IMR-90 (cell line): ENCODE measurements at regions not wholly inside any gene's neighbourhood (a gene's known extent, or its start where the extent isn't known, plus 50 kb on each side); places are given as distances from the start of the nearest gene placed in this dataset.

Source experiments
- ATAC-seq: fragments of 200-7000 bp; cut with Tn5 transposase; 2 replicates; pipeline ENCODE4 v1.9.1; 2020; ENCODE audit warnings: low read depth, mild to moderate bottlenecking, moderate library complexity
- BruUV-seq: library from RNA; stranded (reverse); fragments of 400-500 nt; replicated peaks from 2 replicates; lab custom pipeline; 2021; lab: Mats Ljungman, UMichigan
- CTCF ChIA-PET: fragments of 300-600 bp; formaldehyde crosslinking; extraction: SDS; loops from one replicate; lab custom pipeline; 2021; ENCODE audit warnings: antibody characterized with exemption; lab: Yijun Ruan, JAX
- POLR2A ChIA-PET: fragments of 300-600 bp; sonication (Branson Sonifier 250); formaldehyde crosslinking; loops from one replicate; lab custom pipeline; 2022; ENCODE audit warnings: antibody characterized with exemption; ENCODE audit not compliant: unreplicated experiment; lab: Charles Lee
- DNase-seq: peaks from one replicate; pipeline ENCODE4 v3.0.0; 2013
- H2AFZ ChIP-seq: replicated peaks from 2 replicates; pipeline ENCODE3; 2013; ENCODE audit warnings: low read length, mild to moderate bottlenecking; ENCODE audit not compliant: poor library complexity
- H2AK5ac ChIP-seq: 2 replicates; pipeline ENCODE4 v1.6.1; 2013; ENCODE audit warnings: low read depth, low read length, inconsistent platforms
- H2AK9ac ChIP-seq: replicated peaks from 2 replicates; pipeline ENCODE3; 2013; ENCODE audit warnings: mild to moderate bottlenecking, low read depth, low read length, moderate library complexity; ENCODE audit not compliant: poor library complexity
- H2BK120ac ChIP-seq: 2 replicates; pipeline ENCODE4 v1.6.1; 2013; ENCODE audit warnings: low read depth, low read length, inconsistent platforms
- H2BK15ac ChIP-seq: 3 replicates; pipeline ENCODE4 v1.6.1; 2013; ENCODE audit warnings: low read depth, low read length, inconsistent platforms
- H2BK20ac ChIP-seq: 2 replicates; pipeline ENCODE4 v1.6.1; 2013; ENCODE audit warnings: low read depth, mild to moderate bottlenecking, inconsistent platforms, low read length, moderate library complexity
- H2BK5ac ChIP-seq: 2 replicates; pipeline ENCODE4 v1.6.1; 2013; ENCODE audit warnings: mild to moderate bottlenecking, low read depth, low read length, inconsistent platforms; ENCODE audit not compliant: poor library complexity, severe bottlenecking
- H3K14ac ChIP-seq: replicated peaks from 2 replicates; pipeline ENCODE4 v1.6.1; 2013; ENCODE audit warnings: low read depth, low read length, inconsistent platforms
- H3K18ac ChIP-seq: 2 replicates; pipeline ENCODE4 v1.6.1; 2013; ENCODE audit warnings: low read depth, low read length, control low read depth
- H3K23ac ChIP-seq: 2 replicates; pipeline ENCODE4 v1.6.1; 2013; ENCODE audit warnings: low read depth, low read length, inconsistent platforms
- H3K27ac ChIP-seq: 2 replicates; pipeline ENCODE4 v1.5.1; 2013; ENCODE audit warnings: mild to moderate bottlenecking, control low read depth, low read length; ENCODE audit not compliant: insufficient read depth
- H3K27me3 ChIP-seq: 2 replicates; pipeline ENCODE4 v1.6.1; 2013; ENCODE audit warnings: low read length; ENCODE audit not compliant: control insufficient read depth, insufficient read depth
- H3K36me3 ChIP-seq: 2 replicates; pipeline ENCODE4 v1.6.1; 2013; ENCODE audit warnings: low read length, mixed read lengths; ENCODE audit not compliant: control insufficient read depth, insufficient read depth
- H3K4ac ChIP-seq: 2 replicates; pipeline ENCODE4 v1.6.1; 2013; ENCODE audit warnings: low read depth, low read length, inconsistent platforms
- H3K4me1 ChIP-seq: 2 replicates; pipeline ENCODE4 v1.6.1; 2013; ENCODE audit warnings: low read length, mixed read lengths; ENCODE audit not compliant: control insufficient read depth, insufficient read depth
- H3K4me2 ChIP-seq: 2 replicates; pipeline ENCODE4 v1.6.1; 2013; ENCODE audit warnings: low read depth, mild to moderate bottlenecking, control low read depth, low read length, moderate library complexity
- H3K4me3 ChIP-seq: 2 replicates; pipeline ENCODE4 v1.5.1; 2013; ENCODE audit warnings: low read depth, mild to moderate bottlenecking, control low read depth, low read length, moderate library complexity; ENCODE audit not compliant: insufficient read depth
- H3K56ac ChIP-seq: 2 replicates; pipeline ENCODE4 v1.6.1; 2013; ENCODE audit warnings: low read length, inconsistent platforms; ENCODE audit not compliant: insufficient read depth; ENCODE audit errors: extremely low read depth
- H3K79me1 ChIP-seq, 2 experiments: 2 replicates each; pipeline ENCODE4 v1.6.1; 2013; ENCODE audit warnings: low read length in 2 of 2, inconsistent platforms in 1 of 2, low read depth in 1 of 2
- H3K9ac ChIP-seq: 2 replicates; pipeline ENCODE4 v1.6.1; 2013; ENCODE audit warnings: low read depth, low read length, control low read depth
- H3K9me1 ChIP-seq: 2 replicates; pipeline ENCODE4 v1.6.1; 2013; ENCODE audit warnings: low read length, inconsistent platforms; ENCODE audit not compliant: insufficient read depth
- H3K9me3 ChIP-seq: 2 replicates; pipeline ENCODE4 v1.6.1; 2013; ENCODE audit warnings: low read length; ENCODE audit not compliant: control insufficient read depth, insufficient read depth
- H4K20me1 ChIP-seq: 2 replicates; pipeline ENCODE4 v1.6.1; 2013; ENCODE audit warnings: low read length, inconsistent platforms; ENCODE audit not compliant: insufficient read depth
- H4K5ac ChIP-seq: 2 replicates; pipeline ENCODE4 v1.6.1; 2013; ENCODE audit warnings: mild to moderate bottlenecking, low read depth, low read length, control low read depth
- H4K8ac ChIP-seq, 2 experiments: 2 replicates each; pipeline ENCODE4 v1.6.1; 2013; ENCODE audit warnings: low read depth in 2 of 2, low read length in 2 of 2, control low read depth in 1 of 2, inconsistent platforms in 1 of 2
- H4K91ac ChIP-seq: 2 replicates; pipeline ENCODE4 v1.6.1; 2013; ENCODE audit warnings: low read depth, low read length, inconsistent platforms; ENCODE audit not compliant: insufficient read depth
- BHLHE40 ChIP-seq: fragments of 150-350 bp; IDR thresholded peaks from 2 replicates; pipeline ENCODE4 v1.6.1; 2016; ENCODE audit warnings: mild to moderate bottlenecking, low read depth, low read length
- CEBPB ChIP-seq: IDR thresholded peaks from 2 replicates; pipeline ENCODE4 v1.6.1; 2012; ENCODE audit warnings: low read depth, low read length, improper control_type of control experiment
- CHD1 ChIP-seq: IDR thresholded peaks from 2 replicates; pipeline ENCODE4 v1.6.1; 2012; ENCODE audit warnings: low read depth, low read length, improper control_type of control experiment
- CTCF ChIP-seq: conservative IDR thresholded peaks from 2 replicates; pipeline ENCODE4 v1.5.1; 2012; ENCODE audit warnings: mild to moderate bottlenecking, low read depth, low read length, improper control_type of control experiment
- ELK1 ChIP-seq: fragments of 150-350 bp; IDR thresholded peaks from 2 replicates; pipeline ENCODE4 v1.6.1; 2016; ENCODE audit warnings: low read depth, mild to moderate bottlenecking, low read length, moderate library complexity, borderline replicate concordance
- FOS ChIP-seq: fragments of 150-350 bp; IDR thresholded peaks from 2 replicates; pipeline ENCODE4 v1.6.1; 2016; ENCODE audit warnings: low read depth, low read length
- MAFK ChIP-seq: IDR thresholded peaks from 2 replicates; pipeline ENCODE4 v1.6.1; 2012; ENCODE audit warnings: low read depth, low read length, improper control_type of control experiment
- MAZ ChIP-seq: IDR thresholded peaks from 2 replicates; pipeline ENCODE4 v1.6.1; 2012; ENCODE audit warnings: low read depth, mild to moderate bottlenecking, low read length, improper control_type of control experiment, moderate library complexity, borderline replicate concordance
- MXI1 ChIP-seq: IDR thresholded peaks from 2 replicates; pipeline ENCODE4 v1.6.1; 2012; ENCODE audit warnings: low read depth, mild to moderate bottlenecking, low read length, moderate library complexity, borderline replicate concordance
- NFE2L2 ChIP-seq: fragments of 150-350 bp; IDR thresholded peaks from 2 replicates; pipeline ENCODE4 v1.6.1; 2016; ENCODE audit warnings: low read depth, mild to moderate bottlenecking, low read length
- POLR2A ChIP-seq: IDR thresholded peaks from 2 replicates; pipeline ENCODE4 v1.6.1; 2012; ENCODE audit warnings: mild to moderate bottlenecking, low read depth, low read length
- RAD21 ChIP-seq: IDR thresholded peaks from 2 replicates; pipeline ENCODE4 v1.6.1; 2012; ENCODE audit warnings: low read length, improper control_type of control experiment
- RCOR1 ChIP-seq: IDR thresholded peaks from 2 replicates; pipeline ENCODE4 v1.6.1; 2012; ENCODE audit warnings: mild to moderate bottlenecking, low read length, improper control_type of control experiment; ENCODE audit not compliant: insufficient replicate concordance
- RFX5 ChIP-seq: IDR thresholded peaks from 2 replicates; pipeline ENCODE4 v1.8.0; 2012; ENCODE audit warnings: low read depth, mild to moderate bottlenecking, low read length, moderate library complexity
- SMC3 ChIP-seq: fragments of 150-350 bp; IDR thresholded peaks from 2 replicates; pipeline ENCODE4 v1.6.1; 2016; ENCODE audit warnings: low read depth, mild to moderate bottlenecking, antibody characterized with exemption, low read length, moderate library complexity
- USF2 ChIP-seq: fragments of 150-350 bp; IDR thresholded peaks from 2 replicates; pipeline ENCODE4 v1.6.1; 2017; ENCODE audit warnings: mild to moderate bottlenecking, antibody characterized with exemption, low read length, low read depth
- WGBS, 2 experiments: methylation state at CpG; one replicate each; pipeline versions ENCODE4 v1.1.5 to v1.1.7; 2013; ENCODE audit warnings: missing lambda C conversion rate in 2 of 2; ENCODE audit not compliant: insufficient read length in 1 of 2; ENCODE audit errors: extremely low coverage in 2 of 2; 5-methylcytosine and 5-hydroxymethylcytosine counted together
- dilution Hi-C: fragments of 300-500 bp; cut with HindIII; formaldehyde crosslinking; loops from one replicate; pipeline ENCODE4 v1.14.3; 2018; ENCODE audit warnings: low sequenced_read_pairs; ENCODE audit not compliant: unreplicated experiment
- in situ Hi-C: fragments of 300-500 bp; cut with MboI; formaldehyde crosslinking; loops from 3 replicates; pipeline ENCODE4 v1.14.3; 2019; ENCODE audit warnings: low sequenced_read_pairs, inconsistent platforms, mixed read lengths
- intact Hi-C: fragments of 100-400 bp; cut with micrococcal nuclease; formaldehyde crosslinking; loops from 2 replicates; pipeline ENCODE4 v1.10.0; 2022

GRCh38 chr1:88169139-88169538 is 514.9 kb upstream of the PKN2 start:
- Histone ChIP-seq H3K4me3 (no peak overlapping the region), H2BK15ac (no peak overlapping the region), H3K14ac (no peak overlapping the region), H3K9ac (no peak overlapping the region), H3K56ac (no peak overlapping the region), H3K36me3 (no peaks in the 10 kb centered on the region), H2BK120ac (no peak overlapping the region), H3K9me1 (no peaks in the 10 kb centered on the region), H3K4me1 (no peaks in the 10 kb centered on the region), H4K91ac (no peak overlapping the region), H4K20me1 (no peaks in the 10 kb centered on the region), H4K8ac (no peak overlapping the region), H2BK20ac (no peak overlapping the region), H3K23ac (no peak overlapping the region), H4K5ac (no peak overlapping the region), H2AK5ac (no peak overlapping the region), H2AFZ (no peak overlapping the region), H2BK5ac (no peak overlapping the region), H3K27ac (no peak overlapping the region), H3K18ac (no peak overlapping the region), H3K4me2 (no peak overlapping the region), H3K27me3 (peaks cover 2% of the 10 kb centered on the region; the same call in 1 of the 2 replicates), H3K79me1 (no peaks in the 10 kb centered on the region), H3K4ac (no peak overlapping the region), H2AK9ac (no peak overlapping the region), H3K9me3 (no peaks in the 10 kb centered on the region)
- BruUV-seq = no TSS peak
- intact Hi-C loops (no loop called here), in situ Hi-C loops (no loop called here), dilution Hi-C loops (no loop called here)
- POLR2A ChIA-PET = no interaction called here
- TF ChIP-seq BHLHE40 = no peak
- TF ChIP-seq NFE2L2 = no peak
- TF ChIP-seq RCOR1 = no peak
- no peak for TF ChIP-seq POLR2A
- TF ChIP-seq MXI1 = no peak
- no peak for TF ChIP-seq MAZ
- TF ChIP-seq SMC3 = no peak
- TF ChIP-seq RFX5 = no peak
- TF ChIP-seq RAD21 = no peak
- no peak for TF ChIP-seq CHD1
- no peak for TF ChIP-seq USF2
- TF ChIP-seq ELK1 = no peak
- no peak for TF ChIP-seq CEBPB
- no peak for TF ChIP-seq CTCF
- no peak for TF ChIP-seq FOS
- TF ChIP-seq MAFK = no peak
- DNase-seq (no peak), ATAC-seq (no peak)
- CTCF ChIA-PET = interaction anchor here (0.8 kb wide), 1 partner anchor 12 kb away, joined by 3 read pairs; no protein-coding TSS in a partner anchor
- no CpG with 5 or more reads among the region's 3 CpGs for WGBS, 2 experiments
